ENCODE measurements at regions not wholly inside any gene's neighbourhood (a gene's known extent, or its start where the extent isn't known, plus 50 kb on each side); places are given as distances from the start of the nearest gene placed in this dataset.
"Not testable (repeated sequence)": the region's sequence is repeated elsewhere in the genome, so short reads cannot be mapped to it uniquely, and the experiment has no call there.

- not testable (repeated sequence) for TF ChIP-seq CTCF, POLR2A (IDR thresholded peaks at IDR 0.05)
Measured at GRCh38 chr2:87455209-87455853, 292.6 kb upstream of the PLGLB2 start.
